Activated CD4-positive, alpha-beta T cell treated with anti-CD3 and anti-CD28 coated beads for 36 hours (primary cell): ENCODE measurements at regions not wholly inside any gene's neighbourhood (a gene's known extent, or its start where the extent isn't known, plus 50 kb on each side); places are given as distances from the start of the nearest gene placed in this dataset.

Experiments
- ATAC-seq: fragments of 200-7000 bp; cut with Tn5 transposase; one replicate; pipeline ENCODE4 v1.10.0; 2021; ENCODE audit warnings: mild to moderate bottlenecking, moderate library complexity
- CTCF ChIA-PET: fragments of 350-600 bp; sonication (Branson Sonifier 250); formaldehyde crosslinking; loops from one replicate; lab custom pipeline; 2021; ENCODE audit warnings: antibody characterized with exemption; lab: Charles Lee
- POLR2A ChIA-PET: fragments of 350-600 bp; sonication (Branson Sonifier 250); formaldehyde crosslinking; loops from one replicate; lab custom pipeline; 2021; ENCODE audit warnings: antibody characterized with exemption, inconsistent platforms; lab: Charles Lee
- DNase-seq: peaks from one replicate; pipeline ENCODE4 v3.0.0-alpha.2; 2020
- H3K27ac Mint-ChIP-seq: one replicate; pipeline ENCODE4 v1.8.0; 2021; ENCODE audit warnings: mixed read lengths
- H3K27me3 Mint-ChIP-seq: one replicate; pipeline ENCODE4 v1.8.0; 2021; ENCODE audit warnings: mixed read lengths
- H3K36me3 Mint-ChIP-seq: one replicate; pipeline ENCODE4 v1.8.0; 2021; ENCODE audit warnings: low read depth, mixed read lengths
- H3K4me1 Mint-ChIP-seq: one replicate; pipeline ENCODE4 v1.8.0; 2021; ENCODE audit warnings: mixed read lengths
- H3K4me3 Mint-ChIP-seq: one replicate; pipeline ENCODE4 v1.8.0; 2021; ENCODE audit warnings: mild to moderate bottlenecking, moderate library complexity, mixed read lengths
- H3K9me3 Mint-ChIP-seq: one replicate; pipeline ENCODE4 v1.8.0; 2021; ENCODE audit warnings: low read depth, mixed read lengths
- intact Hi-C, 2 experiments: fragments of 100-400 bp; cut with DNase I in 1 of 2; cut with micrococcal nuclease in 1 of 2; formaldehyde crosslinking; loops; one replicate each; pipeline versions ENCODE4 v1.14.2 to v1.15.1; 2022 to 2024; cut with DNase I, micrococcal nuclease

- Mint-ChIP-seq H3K36me3 (no peaks in the 10 kb centered on the region), H3K4me3 (no peak overlapping the region), H3K4me1 (no peaks in the 10 kb centered on the region), H3K27me3 (no peaks in the 10 kb centered on the region), H3K27ac (no peak overlapping the region), H3K9me3 (no peaks in the 10 kb centered on the region)
- ATAC-seq (no peak), DNase-seq (no peak)
- intact Hi-C loops: no loop called here
- ChIA-PET CTCF (interaction anchor here (1.6 to 2.1 kb wide), 2 partner anchors 9 to 13 kb away, joined by 4 to 6 read pairs; no protein-coding TSS in a partner anchor), POLR2A (no interaction called here)
Observed at GRCh38 chr3:167895178-167895577, 159.7 kb downstream of the SERPINI1 start.

DNA sequence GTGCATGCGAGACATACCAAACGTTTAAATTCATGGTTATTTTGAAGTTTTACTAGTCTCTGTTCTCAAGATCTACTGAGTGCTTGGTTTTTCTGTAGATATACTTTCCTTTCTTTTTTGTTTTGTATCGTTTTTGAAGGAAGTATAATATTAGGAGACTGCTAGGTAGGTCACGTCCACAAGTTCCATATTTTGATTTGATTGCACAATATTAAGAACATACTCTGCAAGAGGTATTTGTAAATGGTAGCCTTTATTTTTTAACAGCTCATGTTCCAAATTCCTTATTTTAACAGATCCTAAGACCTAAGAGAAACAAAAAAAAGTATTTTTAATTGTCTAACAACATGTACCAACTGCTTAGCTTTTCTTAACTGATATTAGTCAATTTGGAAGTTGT is 156.7 kb downstream of the SERPINI1 start:
- intact Hi-C loops: no loop called here
- H3K4me1 Mint-ChIP-seq: no peaks in the 10 kb centered on the region
- POLR2A ChIA-PET: no interaction called here
- H3K27me3 Mint-ChIP-seq: no peaks in the 10 kb centered on the region
- CTCF ChIA-PET: interaction anchor here (0.8 to 1.5 kb wide), 4 partner anchors 8 to 208 kb away, joined by 3 to 4 read pairs (median 3); no protein-coding TSS in a partner anchor
- no peaks in the 10 kb centered on the region for H3K36me3 Mint-ChIP-seq
- H3K9me3 Mint-ChIP-seq: no peaks in the 10 kb centered on the region
- H3K4me3 Mint-ChIP-seq: no peak overlapping the region
- DNase-seq (no peak), ATAC-seq (no peak)
- H3K27ac Mint-ChIP-seq: no peak overlapping the region

GRCh38 chr3:167887096-167887495 is 151.6 kb downstream of the SERPINI1 start:
- DNase-seq (no peak), ATAC-seq (no peak)
- H3K27me3 Mint-ChIP-seq: peaks cover 7% of the 10 kb centered on the region
- no peaks in the 10 kb centered on the region for H3K36me3 Mint-ChIP-seq
- no peak overlapping the region for H3K4me3 Mint-ChIP-seq
- no peak overlapping the region for H3K27ac Mint-ChIP-seq
- intact Hi-C loops: no loop called here
- H3K9me3 Mint-ChIP-seq: no peaks in the 10 kb centered on the region
- H3K4me1 Mint-ChIP-seq: no peaks in the 10 kb centered on the region
- POLR2A ChIA-PET: no interaction called here
- CTCF ChIA-PET: no interaction called here

GRCh38 chr3:167886690-167887089 is 151.2 kb downstream of the SERPINI1 start:
- POLR2A ChIA-PET: no interaction called here
- no peak for ATAC-seq
- Mint-ChIP-seq H3K27me3 (peaks cover 7% of the 10 kb centered on the region), H3K9me3 (no peaks in the 10 kb centered on the region), H3K27ac (no peak overlapping the region), H3K36me3 (no peaks in the 10 kb centered on the region), H3K4me3 (no peak overlapping the region), H3K4me1 (peaks cover 3% of the 10 kb centered on the region)
- intact Hi-C loops: no loop called here
- no peak for DNase-seq
- CTCF ChIA-PET: interaction anchor here (1.8 kb wide), 1 partner anchor 9 kb away, joined by 6 read pairs; no protein-coding TSS in a partner anchor

- no peak for DNase-seq
- Mint-ChIP-seq H3K36me3 (no peaks in the 10 kb centered on the region), H3K9me3 (no peaks in the 10 kb centered on the region), H3K27me3 (peaks cover 7% of the 10 kb centered on the region), H3K4me1 (peaks cover 3% of the 10 kb centered on the region), H3K27ac (no peak overlapping the region), H3K4me3 (no peak overlapping the region)
- ChIA-PET CTCF (interaction anchor here (0.8 to 1.8 kb wide), 2 partner anchors 11 to 505 kb away, joined by 3 to 6 read pairs; partner anchors contain the start of gene ZBBX), POLR2A (no interaction called here)
- ATAC-seq: no peak
- intact Hi-C loops: no loop called here
Observed at GRCh38 chr3:167885277-167885676, 149.8 kb downstream of the SERPINI1 start.

GRCh38 chr3:167884481-167884880 is 149.0 kb downstream of the SERPINI1 start:
- CTCF ChIA-PET: interaction anchor here (0.9 to 1.2 kb wide), 2 partner anchors 8 to 19 kb away, joined by 3 read pairs; no protein-coding TSS in a partner anchor
- no peaks in the 10 kb centered on the region for H3K9me3 Mint-ChIP-seq
- POLR2A ChIA-PET: interaction anchor here (0.6 kb wide), 1 partner anchor 13 kb away, joined by 3 read pairs; no protein-coding TSS in a partner anchor
- no peak overlapping the region for H3K27ac Mint-ChIP-seq
- intact Hi-C loops: loop anchor here in 1 of 2 experiments (5.0 kb wide), 1 partner anchor 197 kb away; no protein-coding TSS in a partner anchor
- H3K4me3 Mint-ChIP-seq: no peak overlapping the region
- ATAC-seq (no peak), DNase-seq (no peak)
- no peaks in the 10 kb centered on the region for H3K36me3 Mint-ChIP-seq
- H3K4me1 Mint-ChIP-seq: peaks cover 3% of the 10 kb centered on the region
- peaks cover 7% of the 10 kb centered on the region for H3K27me3 Mint-ChIP-seq

GRCh38 chr3:167883452-167883851 is 147.9 kb downstream of the SERPINI1 start:
- H3K9me3 Mint-ChIP-seq: no peaks in the 10 kb centered on the region
- H3K4me1 Mint-ChIP-seq: peaks cover 3% of the 10 kb centered on the region
- no peak overlapping the region for H3K27ac Mint-ChIP-seq
- ChIA-PET POLR2A (no interaction called here), CTCF (interaction anchor here (0.9 to 1.2 kb wide), 3 partner anchors 9 to 21 kb away, joined by 3 read pairs; no protein-coding TSS in a partner anchor)
- H3K4me3 Mint-ChIP-seq: no peak overlapping the region
- intact Hi-C loops: loop anchor here (2.0 to 5.0 kb wide), 2 partner anchors 196 to 199 kb away; no protein-coding TSS in a partner anchor
- ATAC-seq: no peak
- peaks cover 8% of the 10 kb centered on the region for H3K27me3 Mint-ChIP-seq
- no peaks in the 10 kb centered on the region for H3K36me3 Mint-ChIP-seq
- DNase-seq: no peak

- Mint-ChIP-seq H3K27ac (no peak overlapping the region), H3K4me1 (peaks cover 3% of the 10 kb centered on the region), H3K27me3 (peaks cover 11% of the 10 kb centered on the region), H3K9me3 (no peaks in the 10 kb centered on the region), H3K36me3 (no peaks in the 10 kb centered on the region), H3K4me3 (no peak overlapping the region)
- ChIA-PET CTCF (interaction anchor here (0.7 to 2.4 kb wide), 27 partner anchors 9 to 502 kb away, joined by 3 to 40 read pairs (median 4); partner anchors contain the start of gene ZBBX), POLR2A (no interaction called here)
- intact Hi-C loops: loop anchor here (1.0 to 5.0 kb wide), 4 partner anchors 195 to 502 kb away; partner anchors contain the start of gene ZBBX (in 2 of the 2)
- DNase-seq: no peak
- peak; percentile 55 for ATAC-seq
Observed at GRCh38 chr3:167882057-167882667, 146.6 kb downstream of the SERPINI1 start.

- H3K4me3 Mint-ChIP-seq: no peak overlapping the region
- DNase-seq (no peak), ATAC-seq (no peak)
- intact Hi-C loops: loop anchor here in 1 of 2 experiments (5.0 kb wide), 1 partner anchor 193 kb away; no protein-coding TSS in a partner anchor
- CTCF ChIA-PET: interaction anchor here (0.9 kb wide), 1 partner anchor 500 kb away, joined by 3 read pairs; the partner anchor contains the start of gene ZBBX
- H3K4me1 Mint-ChIP-seq: peaks cover 3% of the 10 kb centered on the region
- peaks cover 11% of the 10 kb centered on the region for H3K27me3 Mint-ChIP-seq
- no peaks in the 10 kb centered on the region for H3K9me3 Mint-ChIP-seq
- POLR2A ChIA-PET: no interaction called here
- no peak overlapping the region for H3K27ac Mint-ChIP-seq
- no peaks in the 10 kb centered on the region for H3K36me3 Mint-ChIP-seq
Observed at GRCh38 chr3:167880183-167880582, 144.7 kb downstream of the SERPINI1 start.

DNA sequence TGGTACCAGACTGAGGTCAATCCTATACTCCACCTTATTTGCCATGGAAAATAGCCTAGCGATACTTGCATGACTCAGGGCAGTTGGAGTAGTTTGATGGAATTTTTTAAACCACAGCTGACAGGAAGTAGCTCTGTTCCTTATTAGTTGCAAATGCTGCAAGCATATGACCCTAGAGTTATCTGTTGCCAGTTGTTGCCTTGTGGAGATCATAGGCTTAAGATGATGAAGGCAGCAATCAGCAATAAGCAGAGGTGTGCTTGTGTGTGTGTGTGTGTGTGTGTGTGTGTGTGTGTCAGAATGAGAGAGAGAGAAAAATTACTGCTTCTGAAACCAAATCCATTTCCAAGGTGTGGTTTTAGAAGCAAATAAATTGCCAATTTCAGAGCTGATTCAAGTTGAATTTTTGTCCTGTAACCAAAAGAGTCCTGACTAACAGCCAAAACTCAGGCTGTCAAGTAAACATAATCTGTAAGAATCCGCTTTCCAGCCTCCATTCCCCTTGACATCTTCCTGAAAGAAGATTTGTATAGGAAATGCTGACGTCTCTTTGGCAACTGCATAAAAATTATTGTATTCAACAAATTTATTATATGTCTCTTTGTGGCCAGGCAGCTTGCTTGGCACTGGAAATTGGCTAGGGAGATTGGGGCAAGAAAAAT is 141.2 kb downstream of the SERPINI1 start:
- ATAC-seq: no peak
- Mint-ChIP-seq H3K9me3 (no peaks in the 10 kb centered on the region), H3K36me3 (no peaks in the 10 kb centered on the region), H3K27me3 (peaks cover 6% of the 10 kb centered on the region), H3K27ac (no peak overlapping the region), H3K4me1 (peaks cover under 1% of the 10 kb centered on the region), H3K4me3 (no peak overlapping the region)
- POLR2A ChIA-PET: no interaction called here
- intact Hi-C loops: no loop called here
- CTCF ChIA-PET: interaction anchor here (0.6 to 1.2 kb wide), 2 partner anchors 12 to 308 kb away, joined by 3 read pairs; no protein-coding TSS in a partner anchor
- no peak for DNase-seq
